SK-MEL-5 (cell line): ENCODE measurements at regions not wholly inside any gene's neighbourhood (a gene's known extent, or its start where the extent isn't known, plus 50 kb on each side); places are given as distances from the start of the nearest gene placed in this dataset.

Experiments used
- DNase-seq: peaks from one replicate; pipeline ENCODE4 v3.0.0-alpha.2; 2016; ENCODE audit warnings: low read depth, low spot score
- in situ Hi-C: cut with HindIII; loops from 2 replicates; pipeline ENCODE4 v1.10.0; 2016; ENCODE audit warnings: low sequenced_read_pairs, high pct_unique_total_duplicates, low pct_unique_long_range_greater_than_20kb

- in situ Hi-C loops, result no loop called here
- peak; percentile 44 for DNase-seq
These were observed 96.0 kb upstream of the SLC44A1 start for GRCh38 chr9:105148328-105149006.

- DNase-seq, result no peak
- in situ Hi-C loops, result no loop called here
These were observed 93.3 kb upstream of the SLC44A1 start for GRCh38 chr9:105150991-105151685.

DNA sequence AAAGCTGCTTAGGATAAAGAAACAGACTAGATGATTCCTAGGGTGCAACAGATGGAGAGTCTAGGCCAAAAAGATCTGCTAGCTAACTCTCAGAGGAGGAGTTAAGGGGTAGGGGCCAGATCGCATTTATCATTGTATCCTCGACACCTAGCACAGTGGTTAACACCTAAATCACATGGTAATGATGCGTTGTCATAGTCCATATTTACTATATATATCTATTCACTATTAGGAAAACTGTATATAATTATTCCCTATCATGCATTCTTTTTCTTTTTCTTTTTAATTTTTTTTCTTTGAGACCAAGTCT is 92.8 kb upstream of the SLC44A1 start:
- no peak for DNase-seq
- in situ Hi-C loops, result no loop called here

DNA sequence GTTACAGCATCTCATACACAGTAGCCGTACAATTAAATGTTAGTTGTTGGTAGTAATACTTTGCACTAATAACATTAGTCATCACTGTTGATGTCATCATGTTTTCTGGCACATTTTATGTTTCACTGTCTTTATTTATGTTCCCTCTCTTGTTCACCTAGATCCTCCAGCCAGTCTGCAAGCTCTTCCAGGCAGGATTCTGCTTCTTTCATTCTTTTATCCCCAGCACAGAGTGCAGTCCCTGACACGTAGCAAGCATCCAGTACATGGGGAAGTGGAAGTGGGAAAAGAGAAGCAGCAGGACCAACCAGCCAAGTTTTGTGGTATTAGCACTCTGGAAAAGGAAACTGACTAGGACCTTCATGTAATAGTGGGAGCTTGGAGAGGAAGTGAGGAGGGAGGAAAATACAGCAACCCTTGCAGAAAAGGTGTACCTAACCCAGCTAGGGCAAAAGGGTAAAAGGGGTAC is 89.7 kb upstream of the SLC44A1 start:
- in situ Hi-C loops, result no loop called here
- no peak for DNase-seq

GRCh38 chr9:105157171-105157583 is 87.3 kb upstream of the SLC44A1 start:
- in situ Hi-C loops, result no loop called here
- peak; percentile 85 for DNase-seq

GRCh38 chr9:105158020-105158419 is 86.4 kb upstream of the SLC44A1 start:
- DNase-seq, result no peak
- in situ Hi-C loops, result no loop called here

DNA sequence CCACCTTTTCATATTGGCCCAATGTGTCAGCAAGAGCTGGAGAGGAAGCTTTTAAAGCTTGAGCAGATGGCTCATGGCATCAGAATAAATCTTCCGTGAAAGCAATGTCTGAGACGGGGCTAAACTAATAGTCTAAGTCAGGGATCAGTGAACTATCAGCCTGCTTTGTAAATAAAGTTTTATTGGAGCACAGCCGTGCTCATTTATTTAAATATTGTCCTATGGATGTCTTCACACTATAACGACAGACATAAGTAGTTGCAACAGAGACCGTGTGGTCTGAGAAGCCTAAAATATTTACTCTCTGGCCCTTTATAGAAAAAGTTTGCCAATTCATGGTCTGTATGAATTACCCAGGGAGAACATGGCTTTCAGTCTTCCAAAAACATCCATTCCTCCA is 85.6 kb upstream of the SLC44A1 start:
- in situ Hi-C loops, result no loop called here
- no peak for DNase-seq

DNA sequence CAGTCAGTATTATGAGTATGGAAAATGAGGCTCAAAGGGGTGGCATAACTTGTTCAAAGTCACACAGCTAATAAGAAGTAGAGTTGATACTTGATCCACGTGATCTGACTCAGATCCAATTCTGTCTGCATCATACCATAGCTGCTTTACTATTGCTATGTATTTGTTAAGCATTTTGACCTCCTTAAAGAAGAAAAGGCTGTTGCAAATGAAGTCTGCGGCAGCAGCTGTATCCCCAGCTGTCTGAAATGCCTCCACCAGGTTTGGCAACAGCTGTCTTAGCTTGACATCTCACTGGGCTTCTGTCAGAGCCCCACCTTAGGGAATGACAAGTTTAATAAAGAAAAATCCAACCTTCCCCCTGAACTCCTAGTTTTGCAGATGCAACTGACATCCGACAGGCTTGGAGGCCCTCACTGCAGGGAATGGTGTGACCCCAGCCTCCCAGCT is 75.6 kb upstream of the SLC44A1 start:
- in situ Hi-C loops, result no loop called here
- DNase-seq, result no peak

- DNase-seq, result no peak
- in situ Hi-C loops, result no loop called here
These were observed 73.4 kb upstream of the SLC44A1 start for GRCh38 chr9:105171076-105171475.

GRCh38 chr9:105171589-105171988 is 72.9 kb upstream of the SLC44A1 start:
- in situ Hi-C loops, result no loop called here
- no peak for DNase-seq

GRCh38 chr9:105172436-105172835 is 72.0 kb upstream of the SLC44A1 start:
- DNase-seq, result no peak
- in situ Hi-C loops, result no loop called here

DNA sequence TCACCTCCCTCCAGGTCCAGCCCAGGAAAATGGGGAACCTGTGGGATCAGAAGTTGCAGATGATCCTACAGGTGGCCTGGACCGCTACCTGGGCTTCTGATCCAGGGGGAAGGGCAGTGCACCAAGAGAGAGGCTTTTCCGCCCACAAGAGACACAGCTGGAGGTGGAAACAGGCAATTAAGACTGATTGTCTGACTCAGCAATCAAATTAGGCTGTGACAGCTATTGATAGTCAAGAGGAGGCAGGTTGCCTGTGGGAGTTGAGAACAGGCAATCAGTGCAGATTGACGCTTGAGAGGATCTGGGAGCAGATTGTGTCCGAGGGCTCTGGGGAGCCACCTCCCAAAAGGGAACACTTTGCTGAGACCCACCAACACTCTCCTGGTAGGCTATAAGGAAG is 71.1 kb upstream of the SLC44A1 start:
- no peak for DNase-seq
- in situ Hi-C loops, result no loop called here

- DNase-seq, result no peak
- in situ Hi-C loops, result no loop called here
These were observed 70.6 kb upstream of the SLC44A1 start for GRCh38 chr9:105173826-105174225.

- DNase-seq, result no peak
- in situ Hi-C loops, result no loop called here
These were observed 68.3 kb upstream of the SLC44A1 start for GRCh38 chr9:105176194-105176593.

DNA sequence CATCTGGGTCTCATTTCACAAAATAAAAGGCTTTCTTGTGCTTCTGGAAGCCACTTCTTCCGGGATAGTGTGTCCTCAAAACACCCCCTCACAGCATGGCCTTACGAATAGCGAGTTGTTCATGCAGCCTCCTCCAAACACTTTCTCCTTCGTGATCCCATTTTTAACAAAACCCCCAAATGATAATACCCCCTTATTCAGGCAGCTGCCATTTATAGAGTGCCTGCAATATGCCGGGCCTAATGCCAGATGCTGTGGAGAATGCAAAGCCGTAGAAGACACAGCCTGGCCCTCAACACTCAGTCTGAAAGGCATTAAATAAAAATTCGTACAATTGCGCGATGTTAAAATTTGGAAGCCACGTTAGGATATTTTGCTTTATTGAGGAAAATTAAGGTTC is 66.4 kb upstream of the SLC44A1 start:
- no peak for DNase-seq
- in situ Hi-C loops, result no loop called here

- no peak for DNase-seq
- in situ Hi-C loops, result no loop called here
These were observed 56.7 kb upstream of the SLC44A1 start for GRCh38 chr9:105187781-105188180.

GRCh38 chr9:105188746-105189145 is 55.7 kb upstream of the SLC44A1 start:
- peak; percentile 26 for DNase-seq
- in situ Hi-C loops, result no loop called here

DNA sequence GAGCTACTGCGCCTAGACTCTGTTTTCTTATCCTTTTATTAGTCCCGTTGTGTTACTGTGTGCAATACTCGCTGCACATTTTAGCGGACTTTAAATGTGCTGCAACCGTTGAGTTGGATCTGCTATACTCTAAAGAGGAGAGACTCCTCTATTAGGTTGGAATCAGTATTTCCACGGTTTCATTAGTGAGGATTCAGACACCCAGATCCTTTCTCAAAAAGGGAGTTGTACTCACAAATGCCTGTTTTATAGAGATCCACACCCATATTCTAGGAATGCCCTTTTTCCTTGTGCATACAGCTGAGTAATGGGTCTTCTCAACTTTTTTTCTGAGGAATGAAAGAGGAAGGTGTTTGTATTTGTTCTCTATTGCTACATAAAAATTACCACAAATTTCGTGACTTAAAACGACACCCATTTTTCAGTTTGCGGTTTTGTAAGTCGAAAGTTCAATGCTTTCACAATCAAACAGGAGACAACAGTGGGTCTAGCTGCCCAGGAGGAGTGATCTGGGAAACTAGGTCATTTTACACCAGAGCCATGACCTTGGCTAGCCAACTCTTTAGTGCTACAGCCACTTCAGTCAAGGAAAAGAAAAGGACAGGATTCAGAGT is 52.8 kb upstream of the SLC44A1 start:
- DNase-seq, result no peak
- in situ Hi-C loops, result no loop called here

GRCh38 chr9:105193560-105193959 is 50.9 kb upstream of the SLC44A1 start:
- in situ Hi-C loops, result no loop called here
- no peak for DNase-seq
